GM21619 (cell line): ENCODE measurements at regions not wholly inside any gene's neighbourhood (a gene's known extent, or its start where the extent isn't known, plus 50 kb on each side); places are given as distances from the start of the nearest gene placed in this dataset.

Source experiments
- ATAC-seq: cut with Tn5 transposase; IDR thresholded peaks from one replicate; pipeline ENCODE4 v1.9.1; 2021; ENCODE audit not compliant: unreplicated experiment

GRCh38 chr11:19524171-19524671, 188.4 kb upstream of the NAV2 start:
- ATAC-seq = no peak

GRCh38 chr11:19520681-19521080, 192.0 kb upstream of the NAV2 start:
- ATAC-seq = no peak

- no peak for ATAC-seq
These were observed 192.6 kb upstream of the NAV2 start for GRCh38 chr11:19519912-19520641.

GRCh38 chr11:19519353-19519752, 193.3 kb upstream of the NAV2 start:
- ATAC-seq = no peak

- ATAC-seq = no peak
These were observed 199.4 kb upstream of the NAV2 start for GRCh38 chr11:19513253-19513652.

GRCh38 chr11:19512618-19513017, 200.0 kb upstream of the NAV2 start:
- no peak for ATAC-seq

- no peak for ATAC-seq
These were observed 201.0 kb upstream of the NAV2 start for GRCh38 chr11:19511413-19512183.

GRCh38 chr11:19511066-19511412, 201.6 kb upstream of the NAV2 start:
- no peak for ATAC-seq

- no peak for ATAC-seq
These were observed 202.2 kb upstream of the NAV2 start for GRCh38 chr11:19510468-19510867.

GRCh38 chr11:19509215-19509614, 203.4 kb upstream of the NAV2 start:
- no peak for ATAC-seq

- no peak for ATAC-seq
These were observed 204.5 kb upstream of the NAV2 start for GRCh38 chr11:19508165-19508564.

- ATAC-seq = no peak
These were observed 205.7 kb upstream of the NAV2 start for GRCh38 chr11:19506816-19507486.

GRCh38 chr11:19502691-19503253, 209.9 kb upstream of the NAV2 start:
- no peak for ATAC-seq

GRCh38 chr11:19501631-19502030, 211.0 kb upstream of the NAV2 start:
- no peak for ATAC-seq

- no peak for ATAC-seq
These were observed 212.6 kb upstream of the NAV2 start for GRCh38 chr11:19499999-19500398.

- ATAC-seq = no peak
These were observed 213.5 kb upstream of the NAV2 start for GRCh38 chr11:19499026-19499669.

- ATAC-seq = no peak
These were observed 219.0 kb upstream of the NAV2 start for GRCh38 chr11:19493446-19494213.

GRCh38 chr11:19482319-19483100, 230.1 kb upstream of the NAV2 start:
- no peak for ATAC-seq

GRCh38 chr11:19480540-19480939, 232.1 kb upstream of the NAV2 start:
- no peak for ATAC-seq
